Suprapubic skin (tissue), 4 donors: ENCODE measurements at regions not wholly inside any gene's neighbourhood (a gene's known extent, or its start where the extent isn't known, plus 50 kb on each side); places are given as distances from the start of the nearest gene placed in this dataset.

ENCODE experiments used
- DNase-seq, 2 donors: peaks; one replicate each; pipeline ENCODE4 v3.0.0-alpha.2; 2019; ENCODE audit warnings: low spot score in 2 of 2
- H3K27ac ChIP-seq: fragments of 200-600 bp; sonication (generic); one replicate; pipeline ENCODE4 v1.5.1; 2019
- H3K27me3 ChIP-seq: fragments of 200-600 bp; sonication (generic); one replicate; pipeline ENCODE4 v1.5.1; 2019
- H3K36me3 ChIP-seq: fragments of 200-600 bp; sonication (generic); one replicate; pipeline ENCODE4 v1.5.1; 2019
- H3K4me1 ChIP-seq: fragments of 200-600 bp; sonication (generic); one replicate; pipeline ENCODE4 v1.5.1; 2019
- H3K4me3 ChIP-seq: fragments of 200-600 bp; sonication (generic); one replicate; pipeline ENCODE4 v1.5.1; 2019; ENCODE audit warnings: mild to moderate bottlenecking
- H3K9me3 ChIP-seq: fragments of 200-600 bp; sonication (generic); one replicate; pipeline ENCODE4 v1.5.1; 2019
- EP300 ChIP-seq: sonication (generic); formaldehyde crosslinking; IDR thresholded peaks from one replicate; pipeline ENCODE4 v1.6.1; 2017; ENCODE audit warnings: antibody characterized with exemption
- POLR2A ChIP-seq, 2 donors: fragments of 450-650 bp; IDR thresholded peaks; one replicate each; pipeline ENCODE4 v1.6.1; 2017; ENCODE audit warnings: antibody characterized with exemption in 2 of 2, mild to moderate bottlenecking in 2 of 2, moderate library complexity in 2 of 2
- POLR2AphosphoS5 ChIP-seq, 3 donors: sonication (generic); formaldehyde crosslinking; IDR thresholded peaks; one replicate each; pipeline ENCODE4 v1.6.1; 2017; ENCODE audit warnings: antibody characterized with exemption in 3 of 3
- WGBS: methylation state at CpG from one replicate; pipeline ENCODE4 v1.1.5; 2018; 5-methylcytosine and 5-hydroxymethylcytosine counted together
- TF ChIP-seq, protein P1 (sequence below), 2 donors: fragments of 200-600 bp in 1 of 2; fragments of 450-650 bp in 1 of 2; sonication (generic) in 1 of 2; IDR thresholded peaks; one replicate each; pipeline ENCODE4 v1.5.1; 2016 to 2019; ENCODE audit warnings: antibody characterized with exemption in 2 of 2, mild to moderate bottlenecking in 1 of 2, moderate library complexity in 1 of 2

GRCh38 chr14:54125109-54125508 lies 168.5 kb upstream of the BMP4 start:
- H3K27ac ChIP-seq: no peak overlapping the region
- no peak for TF ChIP-seq EP300
- TF ChIP-seq POLR2AphosphoS5 (IDR thresholded peaks at IDR 0.05): no peak
- TF ChIP-seq POLR2A (IDR thresholded peaks at IDR 0.05): no peak
- TF ChIP-seq, protein P1, sequence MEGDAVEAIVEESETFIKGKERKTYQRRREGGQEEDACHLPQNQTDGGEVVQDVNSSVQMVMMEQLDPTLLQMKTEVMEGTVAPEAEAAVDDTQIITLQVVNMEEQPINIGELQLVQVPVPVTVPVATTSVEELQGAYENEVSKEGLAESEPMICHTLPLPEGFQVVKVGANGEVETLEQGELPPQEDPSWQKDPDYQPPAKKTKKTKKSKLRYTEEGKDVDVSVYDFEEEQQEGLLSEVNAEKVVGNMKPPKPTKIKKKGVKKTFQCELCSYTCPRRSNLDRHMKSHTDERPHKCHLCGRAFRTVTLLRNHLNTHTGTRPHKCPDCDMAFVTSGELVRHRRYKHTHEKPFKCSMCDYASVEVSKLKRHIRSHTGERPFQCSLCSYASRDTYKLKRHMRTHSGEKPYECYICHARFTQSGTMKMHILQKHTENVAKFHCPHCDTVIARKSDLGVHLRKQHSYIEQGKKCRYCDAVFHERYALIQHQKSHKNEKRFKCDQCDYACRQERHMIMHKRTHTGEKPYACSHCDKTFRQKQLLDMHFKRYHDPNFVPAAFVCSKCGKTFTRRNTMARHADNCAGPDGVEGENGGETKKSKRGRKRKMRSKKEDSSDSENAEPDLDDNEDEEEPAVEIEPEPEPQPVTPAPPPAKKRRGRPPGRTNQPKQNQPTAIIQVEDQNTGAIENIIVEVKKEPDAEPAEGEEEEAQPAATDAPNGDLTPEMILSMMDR (IDR thresholded peaks at IDR 0.05): no peak
- DNase-seq: no peak
- no peaks in the 10 kb centered on the region for H3K27me3 ChIP-seq
- H3K9me3 ChIP-seq: no peaks in the 10 kb centered on the region
- H3K36me3 ChIP-seq: no peaks in the 10 kb centered on the region
- no peaks in the 10 kb centered on the region for H3K4me1 ChIP-seq
- WGBS: 90% methylated on average over 3 of the region's 3 CpGs
- no peak overlapping the region for H3K4me3 ChIP-seq

DNA sequence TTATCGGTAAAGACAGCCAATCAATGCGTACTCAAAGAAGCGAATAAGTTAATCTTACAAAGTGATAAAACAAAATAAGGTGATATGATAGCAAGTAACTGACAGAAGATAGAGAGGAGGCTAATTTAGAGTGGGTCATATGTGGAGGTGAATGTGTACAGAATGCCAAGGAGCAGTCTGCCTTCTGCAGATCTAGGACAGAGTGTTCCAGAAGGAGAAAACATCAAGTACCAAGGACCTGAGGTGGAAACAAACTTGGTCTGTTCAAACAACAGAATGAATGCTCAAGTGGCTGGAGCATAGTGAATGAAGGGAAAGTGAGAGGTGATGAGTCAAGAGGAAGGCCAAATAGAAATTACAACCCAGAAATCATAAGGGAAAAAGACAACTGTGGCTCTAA lies 170.3 kb upstream of the BMP4 start:
- DNase-seq: no peak
- no peaks in the 10 kb centered on the region for H3K27me3 ChIP-seq
- H3K27ac ChIP-seq: no peak overlapping the region
- H3K4me3 ChIP-seq: no peak overlapping the region
- H3K4me1 ChIP-seq: no peaks in the 10 kb centered on the region
- TF ChIP-seq, protein P1 (IDR thresholded peaks at IDR 0.05): no peak
- TF ChIP-seq EP300 (no peak), POLR2A (IDR thresholded peaks at IDR 0.05) (no peak), POLR2AphosphoS5 (IDR thresholded peaks at IDR 0.05) (no peak)
- 96% methylated on average over 3 of the region's 3 CpGs for WGBS
- H3K36me3 ChIP-seq: no peaks in the 10 kb centered on the region
- no peaks in the 10 kb centered on the region for H3K9me3 ChIP-seq

DNA sequence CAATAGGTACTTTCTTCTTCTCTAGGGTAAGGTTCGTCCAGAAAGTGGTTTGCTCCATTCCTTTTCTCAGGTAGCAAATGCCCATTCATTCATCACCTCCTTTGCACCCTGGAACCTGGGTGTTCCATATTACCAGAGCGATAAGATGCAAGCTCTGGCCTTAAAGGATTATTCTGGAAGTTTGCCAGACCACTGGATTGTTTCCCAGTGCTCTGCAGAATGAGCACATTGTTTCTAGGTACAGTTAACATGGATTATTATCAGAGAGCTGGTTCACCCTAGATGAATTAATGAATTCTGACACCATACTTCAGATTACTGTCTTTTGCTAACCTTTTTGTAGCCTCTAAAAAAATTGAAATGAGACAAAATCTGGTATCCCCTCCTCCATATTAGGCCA lies 170.9 kb upstream of the BMP4 start:
- Histone ChIP-seq H3K27ac (no peak overlapping the region), H3K4me3 (no peak overlapping the region), H3K36me3 (no peaks in the 10 kb centered on the region), H3K9me3 (no peaks in the 10 kb centered on the region), H3K4me1 (no peaks in the 10 kb centered on the region), H3K27me3 (no peaks in the 10 kb centered on the region)
- DNase-seq: no peak
- WGBS: 44% methylated on average over 2 of the region's 2 CpGs
- TF ChIP-seq, protein P1 (IDR thresholded peaks at IDR 0.05): no peak
- TF ChIP-seq EP300: no peak
- no peak for TF ChIP-seq POLR2AphosphoS5 (IDR thresholded peaks at IDR 0.05)
- no peak for TF ChIP-seq POLR2A (IDR thresholded peaks at IDR 0.05)

- no peaks in the 10 kb centered on the region for H3K9me3 ChIP-seq
- TF ChIP-seq POLR2A (IDR thresholded peaks at IDR 0.05) (no peak), POLR2AphosphoS5 (IDR thresholded peaks at IDR 0.05) (no peak), EP300 (no peak)
- TF ChIP-seq, protein P1 (IDR thresholded peaks at IDR 0.05): no peak
- no peak overlapping the region for H3K27ac ChIP-seq
- 77% methylated on average over 5 of the region's 5 CpGs for WGBS
- no peaks in the 10 kb centered on the region for H3K36me3 ChIP-seq
- no peak for DNase-seq
- no peaks in the 10 kb centered on the region for H3K4me1 ChIP-seq
- H3K4me3 ChIP-seq: no peak overlapping the region
- no peaks in the 10 kb centered on the region for H3K27me3 ChIP-seq
Observed at GRCh38 chr14:54129850-54130640, 173.4 kb upstream of the BMP4 start.

- no peaks in the 10 kb centered on the region for H3K36me3 ChIP-seq
- no peaks in the 10 kb centered on the region for H3K9me3 ChIP-seq
- 79% methylated on average over 3 of the region's 3 CpGs for WGBS
- H3K27me3 ChIP-seq: no peaks in the 10 kb centered on the region
- TF ChIP-seq EP300 (no peak), POLR2AphosphoS5 (IDR thresholded peaks at IDR 0.05) (no peak), POLR2A (IDR thresholded peaks at IDR 0.05) (no peak)
- TF ChIP-seq, protein P1 (IDR thresholded peaks at IDR 0.05): no peak
- H3K27ac ChIP-seq: no peak overlapping the region
- no peaks in the 10 kb centered on the region for H3K4me1 ChIP-seq
- no peak overlapping the region for H3K4me3 ChIP-seq
- DNase-seq: no peak
Observed at GRCh38 chr14:54132496-54132895, 175.9 kb upstream of the BMP4 start.
